HEK293 (cell line): ENCODE measurements at regions not wholly inside any gene's neighbourhood (a gene's known extent, or its start where the extent isn't known, plus 50 kb on each side); places are given as distances from the start of the nearest gene placed in this dataset.

Experiments used
- YY1 ChIP-seq: fragments of 450-650 bp; formaldehyde crosslinking; IDR thresholded peaks from 2 replicates; pipeline ENCODE4 v1.5.1; 2018; ENCODE audit warnings: missing biosample characterization, missing genetic modification characterization
- ZNF121 ChIP-seq: fragments of 450-650 bp; formaldehyde crosslinking; IDR thresholded peaks from 2 replicates; pipeline ENCODE4 v1.5.1; 2016; ENCODE audit warnings: missing biosample characterization, missing genetic modification characterization
- ZNF274 ChIP-seq, 2 experiments: fragments of 200-500 bp in 1 of 2; fragments of 450-650 bp in 1 of 2; sonication (Bioruptor generic) in 1 of 2; formaldehyde crosslinking in 1 of 2; IDR thresholded peaks; 2 replicates each; pipeline versions ENCODE4 v1.5.1 to v1.6.1; 2014 to 2016; ENCODE audit warnings: borderline replicate concordance in 1 of 2, inconsistent platforms in 1 of 2, low read length in 1 of 2, missing biosample characterization in 1 of 2, missing genetic modification characterization in 1 of 2
- ZNF311 ChIP-seq: fragments of 450-650 bp; formaldehyde crosslinking; IDR thresholded peaks from 2 replicates; pipeline ENCODE4 v1.5.1; 2017; ENCODE audit warnings: missing biosample characterization, missing genetic modification characterization, borderline replicate concordance
- TF ChIP-seq, protein P1 (sequence below): fragments of 450-650 bp; formaldehyde crosslinking; IDR thresholded peaks from 2 replicates; pipeline ENCODE4 v1.5.1; 2016; ENCODE audit warnings: missing biosample characterization, missing genetic modification characterization
- TF ChIP-seq, protein P2 (sequence below): fragments of 450-650 bp; formaldehyde crosslinking; IDR thresholded peaks from 2 replicates; pipeline ENCODE4 v1.5.1; 2017; ENCODE audit warnings: missing biosample characterization, missing genetic modification characterization
- TF ChIP-seq, protein P3 (sequence below): fragments of 450-650 bp; formaldehyde crosslinking; IDR thresholded peaks from 2 replicates; pipeline ENCODE4 v1.5.1; 2016; ENCODE audit warnings: missing biosample characterization, missing genetic modification characterization

DNA sequence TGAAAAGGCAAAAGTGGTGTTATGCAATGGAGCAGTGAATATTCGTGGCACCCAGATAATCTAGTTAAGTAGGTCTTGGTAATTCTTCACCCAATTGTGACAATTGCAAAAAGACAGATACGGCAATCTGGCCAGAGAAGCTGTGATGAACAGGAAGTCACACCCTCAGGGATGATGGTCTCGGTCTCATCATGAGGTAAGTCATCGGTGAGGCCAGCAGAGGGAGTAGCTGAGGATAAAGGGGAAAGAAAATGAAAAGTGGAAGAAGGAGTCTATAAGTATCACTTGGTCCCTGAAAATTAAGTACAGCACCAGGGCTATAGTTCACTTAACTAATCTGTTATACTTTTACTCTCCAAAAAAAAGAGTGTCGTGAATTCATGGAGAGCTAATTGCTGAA, 258.8 kb upstream of the NCAM2 start:
- no peak for TF ChIP-seq YY1
- TF ChIP-seq, protein P1, sequence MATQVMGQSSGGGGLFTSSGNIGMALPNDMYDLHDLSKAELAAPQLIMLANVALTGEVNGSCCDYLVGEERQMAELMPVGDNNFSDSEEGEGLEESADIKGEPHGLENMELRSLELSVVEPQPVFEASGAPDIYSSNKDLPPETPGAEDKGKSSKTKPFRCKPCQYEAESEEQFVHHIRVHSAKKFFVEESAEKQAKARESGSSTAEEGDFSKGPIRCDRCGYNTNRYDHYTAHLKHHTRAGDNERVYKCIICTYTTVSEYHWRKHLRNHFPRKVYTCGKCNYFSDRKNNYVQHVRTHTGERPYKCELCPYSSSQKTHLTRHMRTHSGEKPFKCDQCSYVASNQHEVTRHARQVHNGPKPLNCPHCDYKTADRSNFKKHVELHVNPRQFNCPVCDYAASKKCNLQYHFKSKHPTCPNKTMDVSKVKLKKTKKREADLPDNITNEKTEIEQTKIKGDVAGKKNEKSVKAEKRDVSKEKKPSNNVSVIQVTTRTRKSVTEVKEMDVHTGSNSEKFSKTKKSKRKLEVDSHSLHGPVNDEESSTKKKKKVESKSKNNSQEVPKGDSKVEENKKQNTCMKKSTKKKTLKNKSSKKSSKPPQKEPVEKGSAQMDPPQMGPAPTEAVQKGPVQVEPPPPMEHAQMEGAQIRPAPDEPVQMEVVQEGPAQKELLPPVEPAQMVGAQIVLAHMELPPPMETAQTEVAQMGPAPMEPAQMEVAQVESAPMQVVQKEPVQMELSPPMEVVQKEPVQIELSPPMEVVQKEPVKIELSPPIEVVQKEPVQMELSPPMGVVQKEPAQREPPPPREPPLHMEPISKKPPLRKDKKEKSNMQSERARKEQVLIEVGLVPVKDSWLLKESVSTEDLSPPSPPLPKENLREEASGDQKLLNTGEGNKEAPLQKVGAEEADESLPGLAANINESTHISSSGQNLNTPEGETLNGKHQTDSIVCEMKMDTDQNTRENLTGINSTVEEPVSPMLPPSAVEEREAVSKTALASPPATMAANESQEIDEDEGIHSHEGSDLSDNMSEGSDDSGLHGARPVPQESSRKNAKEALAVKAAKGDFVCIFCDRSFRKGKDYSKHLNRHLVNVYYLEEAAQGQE (tag by site-specific recombination): no peak
- TF ChIP-seq ZNF274 (IDR thresholded peaks at IDR 0.05; ENCODE audit: low read length): no peak
- no peak for TF ChIP-seq ZNF274 (tag by site-specific recombination; IDR thresholded peaks at IDR 0.05; ENCODE audit: borderline replicate concordance)
- TF ChIP-seq, protein P2, sequence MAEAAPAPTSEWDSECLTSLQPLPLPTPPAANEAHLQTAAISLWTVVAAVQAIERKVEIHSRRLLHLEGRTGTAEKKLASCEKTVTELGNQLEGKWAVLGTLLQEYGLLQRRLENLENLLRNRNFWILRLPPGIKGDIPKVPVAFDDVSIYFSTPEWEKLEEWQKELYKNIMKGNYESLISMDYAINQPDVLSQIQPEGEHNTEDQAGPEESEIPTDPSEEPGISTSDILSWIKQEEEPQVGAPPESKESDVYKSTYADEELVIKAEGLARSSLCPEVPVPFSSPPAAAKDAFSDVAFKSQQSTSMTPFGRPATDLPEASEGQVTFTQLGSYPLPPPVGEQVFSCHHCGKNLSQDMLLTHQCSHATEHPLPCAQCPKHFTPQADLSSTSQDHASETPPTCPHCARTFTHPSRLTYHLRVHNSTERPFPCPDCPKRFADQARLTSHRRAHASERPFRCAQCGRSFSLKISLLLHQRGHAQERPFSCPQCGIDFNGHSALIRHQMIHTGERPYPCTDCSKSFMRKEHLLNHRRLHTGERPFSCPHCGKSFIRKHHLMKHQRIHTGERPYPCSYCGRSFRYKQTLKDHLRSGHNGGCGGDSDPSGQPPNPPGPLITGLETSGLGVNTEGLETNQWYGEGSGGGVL (tag by site-specific recombination): no peak
- TF ChIP-seq, protein P3, sequence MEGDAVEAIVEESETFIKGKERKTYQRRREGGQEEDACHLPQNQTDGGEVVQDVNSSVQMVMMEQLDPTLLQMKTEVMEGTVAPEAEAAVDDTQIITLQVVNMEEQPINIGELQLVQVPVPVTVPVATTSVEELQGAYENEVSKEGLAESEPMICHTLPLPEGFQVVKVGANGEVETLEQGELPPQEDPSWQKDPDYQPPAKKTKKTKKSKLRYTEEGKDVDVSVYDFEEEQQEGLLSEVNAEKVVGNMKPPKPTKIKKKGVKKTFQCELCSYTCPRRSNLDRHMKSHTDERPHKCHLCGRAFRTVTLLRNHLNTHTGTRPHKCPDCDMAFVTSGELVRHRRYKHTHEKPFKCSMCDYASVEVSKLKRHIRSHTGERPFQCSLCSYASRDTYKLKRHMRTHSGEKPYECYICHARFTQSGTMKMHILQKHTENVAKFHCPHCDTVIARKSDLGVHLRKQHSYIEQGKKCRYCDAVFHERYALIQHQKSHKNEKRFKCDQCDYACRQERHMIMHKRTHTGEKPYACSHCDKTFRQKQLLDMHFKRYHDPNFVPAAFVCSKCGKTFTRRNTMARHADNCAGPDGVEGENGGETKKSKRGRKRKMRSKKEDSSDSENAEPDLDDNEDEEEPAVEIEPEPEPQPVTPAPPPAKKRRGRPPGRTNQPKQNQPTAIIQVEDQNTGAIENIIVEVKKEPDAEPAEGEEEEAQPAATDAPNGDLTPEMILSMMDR: no peak
- TF ChIP-seq ZNF311 (tag by site-specific recombination): no peak
- no peak for TF ChIP-seq ZNF121 (tag by site-specific recombination)
